ENCODE measurements at regions not wholly inside any gene's neighbourhood (a gene's known extent, or its start where the extent isn't known, plus 50 kb on each side); places are given as distances from the start of the nearest gene placed in this dataset.

GRCh38 chr5:97628031-97628430, 445.0 kb upstream of the RIOK2 start:
- no peak for TF ChIP-seq PPARA (CRISPR knock-in tag; IDR thresholded peaks at IDR 0.05; ENCODE audit: borderline replicate concordance)
- no peak for TF ChIP-seq ZNF565 (CRISPR knock-in tag; conservative IDR thresholded peaks at IDR 0.05; ENCODE audit: low read depth)
- TF ChIP-seq CSDC2 (CRISPR knock-in tag; IDR thresholded peaks at IDR 0.05): no peak
- no peak for TF ChIP-seq ZFP30 (CRISPR knock-in tag; IDR thresholded peaks at IDR 0.05)
- no peak for TF ChIP-seq PATZ1 (CRISPR knock-in tag; IDR thresholded peaks at IDR 0.05; ENCODE audit: borderline replicate concordance)
- no peak for TF ChIP-seq ZC3H10 (CRISPR knock-in tag; IDR thresholded peaks at IDR 0.05)
- TF ChIP-seq RARB (CRISPR knock-in tag; IDR thresholded peaks at IDR 0.05): no peak
